NB4 (cell line): ENCODE measurements at regions not wholly inside any gene's neighbourhood (a gene's known extent, or its start where the extent isn't known, plus 50 kb on each side); places are given as distances from the start of the nearest gene placed in this dataset.

Experiments used
- CTCF ChIP-seq: IDR thresholded peaks from one replicate; pipeline ENCODE4 v1.5.1; 2012; ENCODE audit warnings: low read depth, low read length
- MYC ChIP-seq: IDR thresholded peaks from 2 replicates; pipeline ENCODE4 v1.6.1; 2011; ENCODE audit warnings: low read depth, low read length
- POLR2A ChIP-seq: IDR thresholded peaks from 2 replicates; pipeline ENCODE4 v1.6.1; 2011; ENCODE audit warnings: mild to moderate bottlenecking; ENCODE audit not compliant: insufficient read length; ENCODE audit errors: extremely low read depth
- TF ChIP-seq, protein P1 (sequence below): IDR thresholded peaks from 2 replicates; pipeline ENCODE4 v1.6.1; 2011; ENCODE audit warnings: low read depth, low read length

GRCh38 chr1:228956864-228957263, 221.6 kb downstream of the RHOU start:
- TF ChIP-seq POLR2A (no peak), CTCF (no peak), MYC (no peak)
- TF ChIP-seq, protein P1, sequence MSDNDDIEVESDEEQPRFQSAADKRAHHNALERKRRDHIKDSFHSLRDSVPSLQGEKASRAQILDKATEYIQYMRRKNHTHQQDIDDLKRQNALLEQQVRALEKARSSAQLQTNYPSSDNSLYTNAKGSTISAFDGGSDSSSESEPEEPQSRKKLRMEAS: no peak
